Endothelial cell of umbilical vein (primary cell): ENCODE measurements at regions not wholly inside any gene's neighbourhood (a gene's known extent, or its start where the extent isn't known, plus 50 kb on each side); places are given as distances from the start of the nearest gene placed in this dataset.

Source experiments
- BruUV-seq: library from RNA; stranded (reverse); fragments of 400-500 nt; replicated peaks from 2 replicates; lab custom pipeline; 2021; lab: Mats Ljungman, UMichigan
- CTCF ChIA-PET: fragments of 300-600, 350-600 bp; sonication (Branson Sonifier 250); formaldehyde crosslinking; loops from one replicate; lab custom pipeline; 2021; ENCODE audit warnings: antibody characterized with exemption, inconsistent platforms; lab: Charles Lee
- POLR2A ChIA-PET: fragments of 300-600, 350-600 bp; sonication (Branson Sonifier 250); formaldehyde crosslinking; loops from one replicate; lab custom pipeline; 2021; ENCODE audit warnings: antibody characterized with exemption, inconsistent platforms; lab: Charles Lee
- DNase-seq: peaks from one replicate; pipeline ENCODE4 v3.0.0-alpha.2; 2011; ENCODE audit warnings: low read depth, low spot score
- FAIRE-seq: peaks from 2 replicates; lab custom pipeline; 2011; peaks lifted over from hg19 to GRCh38; lab: Jason Lieb, UNC
- H2AFZ ChIP-seq: 2 replicates; pipeline ENCODE4 v1.6.0; 2012; ENCODE audit warnings: low read depth, low read length, control low read depth, inconsistent platforms
- H3K27ac ChIP-seq: 2 replicates; pipeline ENCODE4 v1.5.1; 2011; ENCODE audit warnings: low read depth, mild to moderate bottlenecking, control low read depth, low read length, moderate library complexity; ENCODE audit not compliant: insufficient read depth
- H3K27me3 ChIP-seq, 2 experiments: 2 replicates each; pipeline versions ENCODE4 v1.6.0 to v1.6.1; 2011; ENCODE audit warnings: low read length in 2 of 2, mixed read lengths in 1 of 2; ENCODE audit not compliant: control insufficient read depth in 2 of 2, insufficient read depth in 2 of 2
- H3K36me3 ChIP-seq, 2 experiments: 2 replicates in 1 of 2; 3 replicates in 1 of 2; pipeline ENCODE4 v1.5.1; 2011; ENCODE audit warnings: low read length in 2 of 2, mild to moderate bottlenecking in 1 of 2, moderate library complexity in 1 of 2; ENCODE audit not compliant: control insufficient read depth in 2 of 2, insufficient read depth in 2 of 2; ENCODE audit errors: extremely low read depth in 1 of 2
- H3K4me1 ChIP-seq: 3 replicates; pipeline ENCODE4 v1.5.1; 2011; ENCODE audit warnings: mild to moderate bottlenecking, low read length; ENCODE audit not compliant: control insufficient read depth, insufficient read depth; ENCODE audit errors: extremely low read depth
- H3K4me2 ChIP-seq: 2 replicates; pipeline ENCODE4 v1.6.1; 2011; ENCODE audit warnings: low read length, control low read depth, mixed read lengths; ENCODE audit not compliant: insufficient read depth
- H3K4me3 ChIP-seq, 3 experiments: fragments of 200-600 bp in 1 of 3; sonication (generic), shearing (Covaris generic) in 1 of 3; replicated peaks in 1 of 3; 2 replicates each; pipeline ENCODE4 v1.5.1; 2011 to 2016; ENCODE audit warnings: control low read depth in 3 of 3, low read length in 3 of 3, mild to moderate bottlenecking in 2 of 3, inconsistent platforms in 1 of 3, low read depth in 1 of 3, moderate library complexity in 1 of 3; ENCODE audit not compliant: insufficient read depth in 1 of 3
- H3K79me2 ChIP-seq: 2 replicates; pipeline ENCODE4 v1.6.0; 2012; ENCODE audit warnings: low read length, inconsistent platforms; ENCODE audit not compliant: control insufficient read depth, insufficient read depth
- H3K9ac ChIP-seq: replicated peaks from 2 replicates; pipeline ENCODE3; 2011; ENCODE audit warnings: low read length, control low read depth; ENCODE audit not compliant: insufficient read depth; ENCODE audit errors: extremely low read depth
- H3K9me1 ChIP-seq: replicated peaks from 3 replicates; pipeline ENCODE4 v1.6.0; 2011; ENCODE audit warnings: mild to moderate bottlenecking, low read length; ENCODE audit not compliant: control insufficient read depth, insufficient read depth; ENCODE audit errors: extremely low read depth
- H3K9me3 ChIP-seq: replicated peaks from 2 replicates; pipeline ENCODE4 v1.5.1; 2012; ENCODE audit warnings: low read length, inconsistent platforms; ENCODE audit not compliant: control insufficient read depth, insufficient read depth
- H4K20me1 ChIP-seq: replicated peaks from 2 replicates; pipeline ENCODE3; 2011; ENCODE audit warnings: mild to moderate bottlenecking, low read length; ENCODE audit not compliant: control insufficient read depth, insufficient read depth; ENCODE audit errors: extremely low read depth
- EZH2 ChIP-seq: IDR thresholded peaks from 2 replicates; pipeline ENCODE4 v1.6.1; 2012; ENCODE audit warnings: borderline replicate concordance, low read depth, mild to moderate bottlenecking, moderate library complexity, low read length, inconsistent platforms; ENCODE audit not compliant: severe bottlenecking
- FOS ChIP-seq: IDR thresholded peaks from 2 replicates; pipeline ENCODE4 v1.6.1; 2011; ENCODE audit warnings: mild to moderate bottlenecking, low read length, moderate library complexity, borderline replicate concordance; ENCODE audit not compliant: insufficient read depth
- GATA2 ChIP-seq: IDR thresholded peaks from 2 replicates; pipeline ENCODE4 v1.7.0; 2011; ENCODE audit warnings: low read depth, mild to moderate bottlenecking, moderate library complexity, mixed read lengths, low read length; ENCODE audit not compliant: insufficient read length, insufficient read depth
- JUN ChIP-seq: IDR thresholded peaks from 2 replicates; pipeline ENCODE4 v1.6.1; 2011; ENCODE audit warnings: borderline replicate concordance, low read depth; ENCODE audit not compliant: insufficient read length, insufficient read depth
- MYC ChIP-seq: IDR thresholded peaks from one replicate; pipeline ENCODE4 v1.6.1; 2011; ENCODE audit warnings: mild to moderate bottlenecking, low read depth, low read length
- POLR2A ChIP-seq: IDR thresholded peaks from 2 replicates; pipeline ENCODE4 v1.6.1; 2012; ENCODE audit warnings: low read depth, mild to moderate bottlenecking, control low read depth, low read length
- POLR2AphosphoS5 ChIP-seq: IDR thresholded peaks from 2 replicates; pipeline ENCODE4 v1.6.1; 2012; ENCODE audit warnings: low read depth, mild to moderate bottlenecking, control low read depth, low read length, moderate library complexity; ENCODE audit not compliant: insufficient read depth
- dilution Hi-C: fragments of 300-500 bp; cut with MboI; formaldehyde crosslinking; loops from one replicate; pipeline ENCODE4 v1.15.0; 2019; ENCODE audit warnings: low sequenced_read_pairs; ENCODE audit not compliant: extremely low pct_ligation_motif_present
- intact Hi-C: fragments of 100-400 bp; cut with micrococcal nuclease; formaldehyde crosslinking; loops from one replicate; pipeline ENCODE4 v1.10.0; 2022
- TF ChIP-seq, protein P1 (sequence below): IDR thresholded peaks from 2 replicates; pipeline ENCODE4 v1.6.1; 2011; ENCODE audit not compliant: insufficient read depth, insufficient read length
- TF ChIP-seq, protein P2 (sequence below), 2 donors: IDR thresholded peaks; 1 replicate in 1 of 2; 2 replicates in 1 of 2; pipeline ENCODE4 v1.5.1; 2011; ENCODE audit warnings: low read length in 2 of 2, mild to moderate bottlenecking in 2 of 2, moderate library complexity in 2 of 2, control low read depth in 1 of 2, inconsistent platforms in 1 of 2, low read depth in 1 of 2; ENCODE audit not compliant: insufficient read depth in 1 of 2; ENCODE audit errors: extremely low read depth in 1 of 2

DNA sequence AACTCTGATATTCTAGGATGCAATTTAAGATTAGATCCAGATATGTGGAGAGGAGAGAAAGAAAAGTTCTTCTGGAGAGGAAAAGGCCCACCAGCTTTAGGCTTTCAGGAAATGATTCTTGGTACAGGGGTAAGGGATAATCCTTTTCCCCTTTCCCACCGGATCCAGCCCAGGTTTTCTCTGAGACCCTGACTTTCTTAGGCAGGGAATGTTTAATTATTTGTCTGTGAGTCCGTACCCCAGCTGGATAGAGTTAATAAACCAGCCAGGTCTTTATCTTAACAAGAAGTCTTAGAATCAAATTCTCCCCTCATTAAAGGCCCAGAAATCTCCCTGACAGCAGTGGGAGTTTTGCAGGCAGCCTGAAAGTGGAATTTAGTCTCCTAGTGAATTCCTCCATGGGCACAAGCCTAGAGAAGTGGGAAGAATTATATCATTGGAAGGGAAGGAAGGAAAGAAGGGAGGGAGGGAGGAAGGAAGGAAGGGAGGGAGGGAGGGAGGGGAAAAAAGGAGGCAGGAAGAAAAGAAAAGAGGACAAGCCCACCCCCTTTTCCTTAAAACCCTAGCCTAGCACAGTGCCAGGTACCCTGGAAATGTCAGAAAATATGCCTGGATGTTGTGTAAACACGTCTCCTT is 189.0 kb downstream of the PLPP3 start:
- FAIRE-seq (no peak), DNase-seq (no peak)
- H3K79me2 ChIP-seq: no peaks in the 10 kb centered on the region
- H3K9me3 ChIP-seq: no peaks in the 10 kb centered on the region
- no peaks in the 10 kb centered on the region for H3K27me3 ChIP-seq
- CTCF ChIA-PET: interaction anchor here (1.1 kb wide), 1 partner anchor 689 kb away, joined by 3 read pairs; no protein-coding TSS in a partner anchor
- H3K27ac ChIP-seq: no peak overlapping the region
- H3K4me2 ChIP-seq: no peak overlapping the region
- no peaks in the 10 kb centered on the region for H3K9me1 ChIP-seq
- POLR2A ChIA-PET: no interaction called here
- H3K4me3 ChIP-seq: no peak overlapping the region
- intact Hi-C loops (no loop called here), dilution Hi-C loops (no loop called here)
- no peak overlapping the region for H3K9ac ChIP-seq
- H3K4me1 ChIP-seq: no peaks in the 10 kb centered on the region
- no peaks in the 10 kb centered on the region for H4K20me1 ChIP-seq
- BruUV-seq: no TSS peak
- H2AFZ ChIP-seq: no peak overlapping the region
- no peaks in the 10 kb centered on the region for H3K36me3 ChIP-seq
- TF ChIP-seq MYC: no peak
- TF ChIP-seq, protein P1, sequence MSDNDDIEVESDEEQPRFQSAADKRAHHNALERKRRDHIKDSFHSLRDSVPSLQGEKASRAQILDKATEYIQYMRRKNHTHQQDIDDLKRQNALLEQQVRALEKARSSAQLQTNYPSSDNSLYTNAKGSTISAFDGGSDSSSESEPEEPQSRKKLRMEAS: no peak
- no peak for TF ChIP-seq POLR2AphosphoS5
- no peak for TF ChIP-seq GATA2
- no peak for TF ChIP-seq POLR2A
- TF ChIP-seq FOS: no peak
- TF ChIP-seq EZH2: no peak
- TF ChIP-seq, protein P2, sequence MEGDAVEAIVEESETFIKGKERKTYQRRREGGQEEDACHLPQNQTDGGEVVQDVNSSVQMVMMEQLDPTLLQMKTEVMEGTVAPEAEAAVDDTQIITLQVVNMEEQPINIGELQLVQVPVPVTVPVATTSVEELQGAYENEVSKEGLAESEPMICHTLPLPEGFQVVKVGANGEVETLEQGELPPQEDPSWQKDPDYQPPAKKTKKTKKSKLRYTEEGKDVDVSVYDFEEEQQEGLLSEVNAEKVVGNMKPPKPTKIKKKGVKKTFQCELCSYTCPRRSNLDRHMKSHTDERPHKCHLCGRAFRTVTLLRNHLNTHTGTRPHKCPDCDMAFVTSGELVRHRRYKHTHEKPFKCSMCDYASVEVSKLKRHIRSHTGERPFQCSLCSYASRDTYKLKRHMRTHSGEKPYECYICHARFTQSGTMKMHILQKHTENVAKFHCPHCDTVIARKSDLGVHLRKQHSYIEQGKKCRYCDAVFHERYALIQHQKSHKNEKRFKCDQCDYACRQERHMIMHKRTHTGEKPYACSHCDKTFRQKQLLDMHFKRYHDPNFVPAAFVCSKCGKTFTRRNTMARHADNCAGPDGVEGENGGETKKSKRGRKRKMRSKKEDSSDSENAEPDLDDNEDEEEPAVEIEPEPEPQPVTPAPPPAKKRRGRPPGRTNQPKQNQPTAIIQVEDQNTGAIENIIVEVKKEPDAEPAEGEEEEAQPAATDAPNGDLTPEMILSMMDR (IDR thresholded peaks at IDR 0.05; ENCODE audit: extremely low read depth in 1 of 2, insufficient read depth in 1 of 2, low read depth in 1 of 2, low read length in 2 of 2): no peak
- no peak for TF ChIP-seq JUN
